Ectodermal cell (in vitro differentiated cells): ENCODE measurements at regions not wholly inside any gene's neighbourhood (a gene's known extent, or its start where the extent isn't known, plus 50 kb on each side); places are given as distances from the start of the nearest gene placed in this dataset.

Experiments used
- H3K27ac ChIP-seq: 2 replicates; pipeline ENCODE4 v1.7.0; 2013; ENCODE audit warnings: mild to moderate bottlenecking, low read depth, low read length; ENCODE audit not compliant: insufficient read depth, poor library complexity, severe bottlenecking
- H3K27me3 ChIP-seq: 2 replicates; pipeline ENCODE4 v1.7.0; 2013; ENCODE audit warnings: mild to moderate bottlenecking, low read length; ENCODE audit not compliant: insufficient read depth, control insufficient read depth, poor library complexity, severe bottlenecking
- H3K36me3 ChIP-seq: one replicate; pipeline ENCODE4 v1.7.0; 2013; ENCODE audit warnings: low read length; ENCODE audit not compliant: control insufficient read depth, insufficient read depth
- H3K4me1 ChIP-seq: one replicate; pipeline ENCODE4 v1.7.0; 2013; ENCODE audit warnings: low read length; ENCODE audit not compliant: control insufficient read depth, insufficient read depth
- H3K4me3 ChIP-seq: 2 replicates; pipeline ENCODE4 v1.7.0; 2013; ENCODE audit warnings: low read depth, low read length, control low read depth; ENCODE audit not compliant: insufficient read depth
- H3K9me3 ChIP-seq: 2 replicates; pipeline ENCODE4 v1.7.0; 2013; ENCODE audit warnings: mild to moderate bottlenecking, low read length, moderate library complexity; ENCODE audit not compliant: control insufficient read depth
- WGBS, 2 experiments: methylation state at CpG; one replicate each; pipeline ENCODE4 v1.1.7; 2013; ENCODE audit warnings: missing lambda C conversion rate in 2 of 2; 5-methylcytosine and 5-hydroxymethylcytosine counted together

DNA sequence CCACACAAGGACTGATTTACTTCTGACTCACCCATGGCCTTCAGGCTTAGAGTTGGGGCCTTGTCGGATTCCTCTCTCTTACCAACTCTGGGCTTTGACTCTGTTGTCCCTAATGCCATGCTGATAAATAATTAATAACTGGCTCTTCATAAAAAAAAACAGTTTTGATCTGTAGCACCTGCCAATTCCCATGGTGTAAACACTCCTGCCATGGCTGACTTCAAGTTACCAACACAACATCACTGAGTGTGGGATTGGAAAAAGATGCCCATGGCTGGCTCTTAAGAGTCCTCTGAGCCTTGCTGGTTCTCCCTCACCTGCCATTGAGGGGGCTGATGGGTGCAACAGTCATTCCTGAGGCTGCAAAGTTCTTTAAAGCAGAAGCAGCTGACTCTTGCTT, 104.8 kb downstream of the KIF26A start:
- Histone ChIP-seq H3K27ac (no peak overlapping the region), H3K27me3 (no peaks in the 10 kb centered on the region), H3K4me1 (no peaks in the 10 kb centered on the region), H3K4me3 (no peak overlapping the region), H3K36me3 (no peaks in the 10 kb centered on the region), H3K9me3 (no peaks in the 10 kb centered on the region)
- WGBS, 2 experiments, result 78 to 89% methylated on average over 1 of the region's 1 CpG

DNA sequence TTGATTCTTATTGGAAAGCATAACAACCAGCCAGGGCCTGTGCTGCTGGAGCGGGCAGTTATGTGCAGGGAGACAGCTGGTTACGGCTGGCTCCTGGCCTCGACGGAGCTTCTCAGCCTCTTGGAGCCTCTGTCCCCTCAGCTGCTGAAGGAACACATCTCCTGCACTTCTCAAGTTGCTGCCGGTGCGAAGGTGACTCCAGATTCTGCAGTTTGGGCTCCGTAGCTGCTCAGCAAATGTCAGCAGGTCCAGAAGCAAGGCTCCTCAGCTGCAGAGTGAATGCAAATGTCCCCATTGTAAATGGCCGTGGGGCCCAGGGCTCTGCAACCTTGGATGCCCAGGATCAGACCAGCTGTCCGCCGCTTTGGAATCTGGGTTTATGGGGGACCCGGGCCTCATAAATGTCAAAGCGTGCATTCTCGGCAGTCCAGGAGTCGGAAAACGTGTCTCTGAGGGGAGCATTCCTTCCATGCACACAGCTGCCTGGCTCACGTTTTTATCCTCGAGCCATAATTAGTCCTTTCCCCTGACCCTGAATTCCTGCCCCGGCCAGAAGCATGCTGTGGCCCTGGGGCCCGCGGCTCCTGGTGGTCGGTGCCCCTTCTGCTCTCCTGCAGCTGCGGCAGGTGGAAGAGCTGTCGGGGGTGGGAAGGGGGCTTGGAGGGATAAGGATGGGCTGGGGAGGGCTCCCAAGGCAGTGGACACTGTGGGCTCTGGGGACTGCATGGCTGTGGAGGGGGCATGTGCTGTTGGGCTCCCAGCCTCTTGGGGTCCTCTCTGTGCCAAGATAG, 106.0 kb downstream of the KIF26A start:
- Histone ChIP-seq H3K27ac (no peak overlapping the region), H3K36me3 (no peaks in the 10 kb centered on the region), H3K4me1 (no peaks in the 10 kb centered on the region), H3K9me3 (no peaks in the 10 kb centered on the region), H3K4me3 (no peak overlapping the region), H3K27me3 (no peaks in the 10 kb centered on the region)
- WGBS, 2 experiments, result 93 to 94% methylated on average over 23 of the region's 23 CpGs

DNA sequence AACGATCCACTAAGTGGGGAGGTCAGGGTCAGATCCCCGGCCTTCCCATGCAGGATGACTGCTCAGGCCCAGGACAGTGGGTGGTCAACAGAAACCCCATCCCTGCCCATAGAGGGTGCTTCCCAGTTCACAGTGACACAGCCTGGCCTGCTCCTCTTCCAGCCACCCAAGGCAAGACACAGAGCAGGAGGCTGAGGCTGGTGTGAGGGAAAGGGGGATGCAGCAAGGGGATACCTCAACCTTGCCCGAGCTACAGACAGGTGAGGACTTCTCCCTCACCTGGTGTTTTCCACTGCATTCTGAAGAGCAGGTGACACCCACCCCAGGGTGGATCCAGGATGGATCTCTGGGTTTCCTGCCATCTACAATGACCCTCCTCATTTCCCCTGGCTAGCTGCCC, 106.7 kb downstream of the KIF26A start:
- Histone ChIP-seq H3K27ac (no peak overlapping the region), H3K4me3 (no peak overlapping the region), H3K27me3 (no peaks in the 10 kb centered on the region), H3K36me3 (no peaks in the 10 kb centered on the region), H3K4me1 (no peaks in the 10 kb centered on the region), H3K9me3 (no peaks in the 10 kb centered on the region)
- 89 to 97% methylated on average over 3 of the region's 3 CpGs for WGBS, 2 experiments

DNA sequence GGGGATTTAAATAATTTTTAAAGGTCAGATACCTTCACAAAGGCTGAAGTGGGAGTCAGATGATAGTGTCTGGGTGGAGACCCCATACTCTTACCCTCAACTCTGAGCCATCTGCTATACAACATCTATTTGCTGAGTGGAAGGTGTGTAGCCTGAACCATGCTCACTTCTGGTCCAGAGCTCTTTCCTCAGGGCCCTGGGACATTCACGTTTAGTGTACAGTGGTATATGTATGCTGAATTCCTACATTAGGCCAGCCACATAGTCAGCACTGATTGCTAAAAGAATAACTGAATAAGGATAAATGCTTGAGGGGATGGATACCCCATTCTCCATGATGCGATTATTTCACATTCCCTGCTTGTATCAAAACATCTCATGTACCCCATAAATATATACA, 107.3 kb downstream of the KIF26A start:
- Histone ChIP-seq H3K27ac (no peak overlapping the region), H3K4me1 (no peaks in the 10 kb centered on the region), H3K27me3 (no peaks in the 10 kb centered on the region), H3K36me3 (no peaks in the 10 kb centered on the region), H3K9me3 (no peaks in the 10 kb centered on the region), H3K4me3 (no peak overlapping the region)
- WGBS, 2 experiments, result 90 to 92% methylated on average over 2 of the region's 2 CpGs

DNA sequence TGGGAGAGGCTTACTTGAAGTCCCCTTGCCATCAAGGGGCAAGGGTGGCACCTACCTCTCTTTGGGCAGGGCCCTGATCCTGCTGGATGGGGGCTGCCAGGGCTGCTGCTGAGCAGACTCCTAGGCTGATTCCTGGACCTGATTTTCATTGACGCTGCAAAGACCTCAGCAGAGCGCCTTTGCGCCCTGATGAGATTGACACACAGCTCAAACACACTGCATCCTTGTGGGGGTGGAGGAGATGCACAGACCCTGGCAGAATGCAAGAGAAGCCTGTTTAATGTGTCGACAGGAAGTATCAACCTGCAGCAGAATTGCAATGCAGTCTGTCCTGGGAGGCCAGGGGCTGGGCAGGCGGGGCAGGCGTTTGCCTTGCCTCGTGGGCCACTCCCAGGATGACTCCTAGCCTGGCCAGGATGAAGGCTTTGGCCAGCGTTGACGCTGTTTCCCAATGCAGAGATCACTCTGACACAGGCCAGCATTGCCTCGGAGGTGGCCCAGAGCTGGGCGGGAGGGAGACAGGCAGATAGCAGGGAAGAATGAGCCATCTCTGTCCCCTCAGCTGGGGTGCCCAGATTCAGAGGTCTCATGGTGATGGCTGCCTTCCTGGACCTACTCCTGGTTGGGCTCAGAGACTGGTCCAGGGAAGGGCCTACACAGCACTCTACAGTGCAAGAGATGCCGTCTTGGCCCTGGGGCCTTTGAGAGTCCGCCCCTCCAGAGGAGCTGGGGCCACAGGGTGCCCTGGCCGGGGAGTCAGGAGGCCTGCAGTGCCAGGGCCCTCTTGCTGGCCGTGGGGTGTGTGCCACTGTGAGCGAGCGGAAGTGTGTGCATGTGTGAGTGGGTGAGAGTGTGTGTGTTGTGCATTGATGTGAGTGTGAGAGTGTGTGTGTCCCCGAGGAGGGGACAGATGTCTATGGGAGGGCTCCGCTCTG, 108.3 kb downstream of the KIF26A start:
- WGBS, 2 experiments, result 90 to 91% methylated on average over 19 of the region's 19 CpGs
- H3K4me1 ChIP-seq, result no peaks in the 10 kb centered on the region
- no peak overlapping the region for H3K4me3 ChIP-seq
- no peaks in the 10 kb centered on the region for H3K36me3 ChIP-seq
- no peaks in the 10 kb centered on the region for H3K27me3 ChIP-seq
- H3K27ac ChIP-seq, result no peak overlapping the region
- H3K9me3 ChIP-seq, result no peaks in the 10 kb centered on the region

DNA sequence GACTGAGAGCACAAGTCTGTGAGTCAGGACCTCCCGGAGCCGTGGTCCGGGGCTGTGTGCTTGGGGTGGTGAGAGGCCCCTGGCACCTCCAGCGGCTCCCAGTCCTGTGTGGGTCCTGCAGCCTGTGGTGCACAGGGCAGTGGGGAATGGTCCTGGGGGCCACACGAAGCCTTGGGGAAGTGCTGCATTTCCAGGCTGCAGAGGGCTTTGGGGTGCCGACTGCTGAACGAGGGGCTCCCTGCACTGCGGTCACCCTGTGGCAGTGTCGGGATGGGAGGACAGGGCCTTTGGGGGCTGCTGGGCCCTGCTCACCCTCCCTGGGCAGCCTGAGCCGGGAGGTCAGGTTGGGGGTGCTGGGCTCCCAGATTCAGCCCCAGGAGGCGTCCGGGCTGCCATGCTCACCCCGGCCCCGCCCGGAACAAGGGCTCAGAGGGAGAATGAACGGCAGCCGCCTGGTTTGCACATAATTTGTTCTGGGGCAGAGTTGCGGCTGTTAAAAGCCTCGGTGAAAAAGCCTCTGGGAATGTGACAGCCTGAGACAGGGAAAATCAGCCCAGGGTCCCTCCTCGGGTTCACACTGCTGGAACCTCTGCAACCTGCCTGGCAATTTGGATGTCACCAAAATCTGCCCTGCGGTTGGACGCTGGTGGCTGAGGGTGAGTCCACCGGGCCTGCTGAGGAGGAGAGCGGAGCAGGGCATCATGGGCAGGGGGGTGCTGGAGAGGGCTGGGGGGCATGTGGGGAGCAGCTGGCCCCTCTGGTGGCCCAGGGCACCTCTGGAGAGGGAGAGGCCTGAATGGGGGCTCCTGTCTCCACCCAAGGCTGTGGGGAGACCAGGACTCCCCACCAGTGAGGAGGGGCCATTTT, 109.2 kb downstream of the KIF26A start:
- H3K9me3 ChIP-seq, result no peaks in the 10 kb centered on the region
- H3K27ac ChIP-seq, result no peak overlapping the region
- H3K27me3 ChIP-seq, result no peaks in the 10 kb centered on the region
- 92 to 94% methylated on average over 24 of the region's 24 CpGs for WGBS, 2 experiments
- no peaks in the 10 kb centered on the region for H3K36me3 ChIP-seq
- H3K4me3 ChIP-seq, result no peak overlapping the region
- no peaks in the 10 kb centered on the region for H3K4me1 ChIP-seq

DNA sequence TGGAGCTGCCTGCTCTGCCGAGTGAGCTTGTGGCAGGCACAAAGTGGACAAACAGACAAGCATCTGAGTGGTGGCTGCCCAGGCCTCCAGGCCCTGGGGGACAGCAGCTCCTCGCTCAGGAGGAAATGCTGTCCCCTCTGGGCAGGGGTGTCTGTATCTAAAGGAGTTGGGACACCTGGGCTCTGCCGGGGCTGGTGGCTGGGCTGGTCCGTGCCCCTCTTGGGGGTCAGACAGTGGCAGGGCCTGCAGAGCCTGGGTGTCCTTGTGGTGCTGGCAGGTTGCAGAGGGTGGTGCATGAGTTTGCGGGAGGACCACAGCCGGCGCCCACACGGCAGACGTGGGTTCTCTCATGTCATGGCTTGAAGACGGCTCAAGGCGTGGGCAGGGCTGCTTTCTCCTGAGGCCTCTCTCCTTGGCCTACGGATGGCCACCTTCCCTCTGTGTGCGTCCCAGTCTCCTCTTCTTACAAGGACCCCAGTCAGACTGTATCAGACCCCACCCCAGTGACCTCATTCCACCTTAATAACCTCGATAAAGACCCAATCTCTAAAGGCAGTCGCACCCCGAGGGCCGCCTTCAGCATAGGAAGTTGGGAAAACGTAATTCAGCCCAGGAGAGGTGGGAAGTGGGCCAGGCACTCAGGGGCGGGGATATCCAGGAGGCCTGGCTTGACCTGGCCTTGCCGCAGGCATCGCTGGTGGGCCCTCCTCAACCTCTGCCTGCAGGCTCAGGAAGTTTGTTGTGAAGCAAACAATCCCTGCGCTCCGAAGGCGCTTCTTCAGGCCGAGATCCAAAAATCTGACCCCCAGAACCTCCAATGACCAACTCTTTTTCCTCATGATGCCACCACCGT, 110.0 kb downstream of the KIF26A start:
- H3K36me3 ChIP-seq, result no peaks in the 10 kb centered on the region
- no peak overlapping the region for H3K27ac ChIP-seq
- no peak overlapping the region for H3K4me3 ChIP-seq
- no peaks in the 10 kb centered on the region for H3K27me3 ChIP-seq
- WGBS, 2 experiments, result 90% methylated on average over 26 of the region's 26 CpGs
- H3K4me1 ChIP-seq, result no peaks in the 10 kb centered on the region
- no peaks in the 10 kb centered on the region for H3K9me3 ChIP-seq

DNA sequence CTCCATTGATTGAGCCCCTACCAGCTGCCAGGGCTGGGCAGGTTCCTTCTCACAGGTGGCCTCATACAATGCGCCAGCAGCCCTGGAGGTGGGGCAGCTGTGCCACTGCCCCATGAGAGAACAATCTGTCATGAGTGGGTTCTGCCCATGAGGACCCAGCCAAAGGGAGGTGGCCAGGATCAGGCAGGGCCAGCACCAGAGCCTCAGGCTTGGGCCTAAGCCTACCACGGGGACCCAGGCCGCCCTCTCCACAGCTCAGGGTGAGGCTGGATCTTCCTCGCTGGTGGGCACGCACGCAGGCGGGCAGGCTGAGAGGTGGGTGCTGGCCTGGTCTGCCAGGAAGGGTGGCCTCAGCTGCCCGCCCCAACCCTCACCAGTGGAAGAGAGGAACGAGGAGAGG, 110.7 kb downstream of the KIF26A start:
- Histone ChIP-seq H3K27me3 (no peaks in the 10 kb centered on the region), H3K27ac (no peak overlapping the region), H3K36me3 (no peaks in the 10 kb centered on the region), H3K4me3 (no peak overlapping the region), H3K4me1 (no peaks in the 10 kb centered on the region), H3K9me3 (no peaks in the 10 kb centered on the region)
- 95 to 98% methylated on average over 9 of the region's 9 CpGs for WGBS, 2 experiments

DNA sequence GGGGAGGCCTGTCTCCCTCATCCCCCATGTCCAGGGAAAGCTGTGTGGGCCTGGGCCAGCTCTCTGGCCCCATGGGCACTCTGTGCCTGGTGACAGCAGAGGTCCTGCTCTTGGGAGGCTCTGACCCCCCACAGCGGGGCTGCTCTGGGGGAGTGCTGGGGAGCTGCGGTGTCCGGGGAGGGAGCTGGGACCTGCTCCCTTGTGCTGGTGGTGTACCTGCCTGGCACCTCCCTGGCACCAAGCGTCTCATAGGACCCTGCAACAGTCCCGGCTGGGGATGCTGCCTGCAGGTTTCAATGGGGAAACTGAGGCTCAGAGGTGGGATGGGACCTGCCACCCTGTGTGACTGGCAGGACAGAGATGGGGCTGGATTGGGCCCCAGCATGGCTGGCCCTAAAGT, 111.3 kb downstream of the KIF26A start:
- WGBS, 2 experiments, result 92 to 98% methylated on average over 5 of the region's 5 CpGs
- H3K4me3 ChIP-seq, result no peak overlapping the region
- H3K9me3 ChIP-seq, result no peaks in the 10 kb centered on the region
- H3K4me1 ChIP-seq, result no peaks in the 10 kb centered on the region
- no peaks in the 10 kb centered on the region for H3K36me3 ChIP-seq
- H3K27me3 ChIP-seq, result no peaks in the 10 kb centered on the region
- no peak overlapping the region for H3K27ac ChIP-seq
